ENCODE measurements at regions not wholly inside any gene's neighbourhood (a gene's known extent, or its start where the extent isn't known, plus 50 kb on each side); places are given as distances from the start of the nearest gene placed in this dataset.

GRCh38 chr6:127403636-127404035 is 55.6 kb downstream of the KIAA0408 start:
- TF ChIP-seq BRF2 (CRISPR knock-in tag; IDR thresholded peaks at IDR 0.05), result no peak
- no peak for TF ChIP-seq REST (IDR thresholded peaks at IDR 0.05; ENCODE audit: borderline replicate concordance in 1 of 2, low read depth in 1 of 2, low read length in 2 of 2)
- no peak for TF ChIP-seq ZNF512 (CRISPR knock-in tag; IDR thresholded peaks at IDR 0.05)
- no peak for TF ChIP-seq ZNF703 (CRISPR knock-in tag; IDR thresholded peaks at IDR 0.05; ENCODE audit: borderline replicate concordance)
- TF ChIP-seq RBM39 (IDR thresholded peaks at IDR 0.05; ENCODE audit: low read depth, low read length, poor library complexity, severe bottlenecking), result no peak
- no peak for TF ChIP-seq BCL6 (CRISPR knock-in tag; IDR thresholded peaks at IDR 0.05)
- no peak for TF ChIP-seq PLRG1 (conservative IDR thresholded peaks at IDR 0.05)
- no peak for TF ChIP-seq NFKBIZ (CRISPR knock-in tag; IDR thresholded peaks at IDR 0.05)
- no peak for TF ChIP-seq KDM5A (IDR thresholded peaks at IDR 0.05; ENCODE audit: borderline replicate concordance, low read length)
- TF ChIP-seq ZNF589 (CRISPR knock-in tag; conservative IDR thresholded peaks at IDR 0.05), result no peak
- no peak for TF ChIP-seq TRIM24 (CRISPR knock-in tag; IDR thresholded peaks at IDR 0.05)

All from HepG2 (cell line).